NCI-H1436 treated with DMSO at 0.1 percent for 48 hours (cell line): ENCODE measurements at regions not wholly inside any gene's neighbourhood (a gene's known extent, or its start where the extent isn't known, plus 50 kb on each side); places are given as distances from the start of the nearest gene placed in this dataset.
"Not testable (repeated sequence)": the region's sequence is repeated elsewhere in the genome, so short reads cannot be mapped to it uniquely, and the experiment has no call there.

Experiments
- DNase-seq: peaks from one replicate; lab custom pipeline; 2025; lab: John Stamatoyannopoulos, UW

DNA sequence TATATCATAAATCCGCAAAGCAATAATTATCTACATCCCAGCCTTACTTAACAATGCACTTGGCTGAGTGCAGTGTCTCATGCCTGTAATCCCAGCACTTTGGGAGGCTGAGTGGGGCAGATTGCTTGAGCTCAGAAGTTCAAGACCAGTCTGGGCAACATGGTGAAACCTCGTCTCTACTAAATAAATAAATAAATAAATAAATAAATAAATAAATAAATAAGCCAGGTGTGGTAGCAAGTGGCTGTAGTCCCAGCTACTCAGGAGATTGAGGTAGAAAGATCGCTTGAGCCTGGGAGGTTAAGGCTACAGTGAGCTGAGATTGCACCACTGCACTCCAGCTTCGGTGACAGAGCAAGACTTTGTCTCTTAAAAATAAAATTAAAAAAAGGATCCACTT, 898.1 kb downstream of the DNAJB9 start:
- not testable (repeated sequence) for DNase-seq

DNA sequence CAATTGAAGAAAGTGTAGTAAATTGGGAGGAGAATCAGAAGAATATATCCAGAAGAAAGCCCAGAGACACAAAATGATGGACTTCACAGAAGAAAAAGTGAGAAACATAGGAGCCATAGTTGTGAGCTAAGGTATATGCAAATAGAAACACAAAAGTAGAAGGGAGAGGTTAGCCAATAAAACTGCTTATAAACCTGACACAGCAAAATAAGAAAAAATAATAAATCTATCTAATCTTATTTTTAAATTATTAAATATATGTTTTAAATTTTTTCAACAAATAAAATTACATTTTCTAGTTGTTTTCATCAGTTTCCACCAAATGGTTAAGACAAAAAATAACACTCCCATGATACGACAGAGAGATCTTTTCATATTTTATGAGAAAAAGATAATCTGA, 903.5 kb downstream of the DNAJB9 start:
- DNase-seq, result no peak

DNA sequence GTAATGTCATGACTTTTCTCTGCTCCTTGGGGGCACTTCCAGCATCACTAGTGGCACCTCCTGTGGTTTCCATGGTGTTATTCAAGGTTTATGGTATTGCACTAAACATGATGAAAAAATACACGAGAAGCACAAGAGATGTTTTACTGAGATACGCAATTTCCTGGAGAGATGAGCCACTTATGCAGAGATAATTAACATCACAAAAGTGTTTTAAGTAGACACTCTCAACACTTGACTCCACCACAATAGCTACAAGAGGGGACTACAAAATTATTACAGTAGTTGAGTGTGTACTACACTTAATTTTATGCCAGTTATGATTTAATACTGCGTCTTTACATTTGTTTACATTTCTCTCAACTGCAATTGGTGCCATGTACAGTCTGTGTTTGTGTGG, 906.7 kb downstream of the DNAJB9 start:
- DNase-seq, result peak; percentile 35

DNA sequence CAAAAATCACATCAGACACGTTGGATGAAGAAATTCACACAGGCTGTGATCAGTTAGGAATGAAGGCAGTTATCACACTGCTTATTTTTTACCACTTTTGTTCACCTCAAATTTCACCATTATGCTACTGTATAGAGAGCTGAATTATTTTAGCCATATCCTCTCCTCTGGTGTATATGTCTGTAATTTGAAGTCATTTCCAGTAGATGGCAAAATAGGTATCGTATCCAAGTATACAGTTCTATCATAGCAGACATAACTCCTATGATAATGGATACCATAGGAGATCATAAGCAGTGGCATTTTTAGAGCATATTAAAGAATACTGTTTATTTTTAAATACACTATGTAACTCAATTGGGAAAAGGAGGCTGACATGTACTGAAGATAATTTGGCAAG, 909.7 kb downstream of the DNAJB9 start:
- no peak for DNase-seq

- not testable (repeated sequence) for DNase-seq
These were observed 920.9 kb downstream of the DNAJB9 start for GRCh38 chr7:109490607-109491006.

DNA sequence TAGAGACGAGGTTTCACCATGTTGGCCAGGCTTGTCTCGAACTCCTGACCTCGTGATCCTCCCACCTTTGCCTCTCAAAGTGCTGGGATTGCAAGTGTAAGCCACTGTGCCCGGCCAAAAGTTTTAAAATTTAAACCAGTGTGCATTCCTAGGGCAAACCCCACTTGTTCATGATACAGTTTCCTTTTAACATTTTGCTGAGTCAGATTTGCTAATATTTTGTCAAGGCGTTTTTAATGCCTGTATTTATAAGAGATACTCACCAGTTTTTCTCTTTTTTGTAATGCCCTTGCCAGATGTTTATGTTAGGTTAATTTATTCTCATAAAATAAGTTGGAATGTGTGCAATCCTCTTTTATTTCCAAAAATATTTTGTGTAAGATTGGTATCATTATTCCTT, 927.4 kb downstream of the DNAJB9 start:
- no peak for DNase-seq

DNA sequence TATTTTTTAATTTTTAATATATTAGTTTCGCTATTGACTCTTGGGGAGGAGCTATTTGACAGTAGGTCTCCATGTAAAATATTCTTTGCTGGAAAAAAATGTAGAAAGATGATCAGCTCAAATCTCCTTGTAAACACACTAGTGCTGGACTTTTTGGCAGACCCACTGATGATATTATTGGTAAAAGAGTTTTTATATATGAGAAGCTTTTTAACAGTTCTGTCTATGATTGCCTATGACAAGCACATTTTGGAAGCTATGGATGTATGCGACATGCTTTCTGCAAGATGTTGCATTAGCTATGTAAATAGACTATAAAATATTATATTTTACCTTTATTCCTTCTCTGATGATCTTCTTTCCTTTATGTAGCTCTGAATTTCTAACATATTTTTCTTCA, 928.5 kb downstream of the DNAJB9 start:
- no peak for DNase-seq

DNA sequence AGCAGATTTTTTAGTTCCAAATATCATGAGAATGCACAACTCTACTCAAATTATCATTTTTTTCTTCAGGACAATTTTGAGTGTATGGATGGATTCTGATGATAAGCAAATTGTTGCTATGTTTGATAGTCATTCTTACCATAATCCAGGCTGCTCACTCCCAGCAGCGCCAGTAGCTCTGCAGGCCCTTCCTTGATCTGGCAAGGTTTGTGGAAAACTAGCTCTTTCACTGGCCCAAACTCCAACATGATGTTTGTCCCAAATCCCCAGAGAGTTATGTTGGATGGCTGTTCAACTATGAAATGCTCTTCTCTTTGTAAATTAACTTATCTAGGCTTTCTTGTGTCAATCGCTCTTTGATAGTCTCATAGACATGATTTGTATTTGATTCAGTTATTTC, 933.7 kb downstream of the DNAJB9 start:
- no peak for DNase-seq

- no peak for DNase-seq
These were observed 952.9 kb downstream of the DNAJB9 start for GRCh38 chr7:109522585-109522984.

GRCh38 chr7:109527833-109528232, 958.2 kb downstream of the DNAJB9 start:
- DNase-seq, result no peak

DNA sequence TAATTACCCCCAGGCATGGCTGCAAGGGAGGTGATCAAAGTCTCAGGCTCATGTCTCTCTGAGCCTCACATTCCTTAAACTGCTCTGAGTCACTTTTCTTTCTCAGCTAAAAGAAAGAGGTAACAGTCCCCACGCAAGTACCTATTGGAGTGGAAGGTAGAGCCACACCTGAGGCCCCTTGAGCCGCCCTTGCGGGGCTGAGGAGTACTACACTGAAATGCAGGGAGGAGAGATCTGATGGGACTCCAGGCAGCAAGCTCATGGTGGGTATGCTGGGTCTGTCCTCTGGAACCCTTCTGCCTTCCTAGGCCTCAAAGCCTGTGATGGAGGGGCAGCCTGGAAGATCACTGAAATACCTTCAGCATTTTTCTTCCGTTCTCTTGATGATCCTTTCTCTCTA, 960.0 kb downstream of the DNAJB9 start:
- no peak for DNase-seq

- no peak for DNase-seq
These were observed 962.8 kb downstream of the DNAJB9 start for GRCh38 chr7:109532262-109532992.

- DNase-seq, result no peak
These were observed 976.0 kb downstream of the DNAJB9 start for GRCh38 chr7:109545686-109546085.

- no peak for DNase-seq
These were observed 980.0 kb downstream of the DNAJB9 start for GRCh38 chr7:109549471-109550193.

- DNase-seq, result no peak
These were observed 982.3 kb downstream of the DNAJB9 start for GRCh38 chr7:109552017-109552416.

GRCh38 chr7:109577265-109577664, 1007.6 kb downstream of the DNAJB9 start:
- no peak for DNase-seq

GRCh38 chr7:109579901-109580300, 1010.2 kb downstream of the DNAJB9 start:
- no peak for DNase-seq

GRCh38 chr7:109582211-109582610, 1012.5 kb downstream of the DNAJB9 start:
- DNase-seq, result no peak

DNA sequence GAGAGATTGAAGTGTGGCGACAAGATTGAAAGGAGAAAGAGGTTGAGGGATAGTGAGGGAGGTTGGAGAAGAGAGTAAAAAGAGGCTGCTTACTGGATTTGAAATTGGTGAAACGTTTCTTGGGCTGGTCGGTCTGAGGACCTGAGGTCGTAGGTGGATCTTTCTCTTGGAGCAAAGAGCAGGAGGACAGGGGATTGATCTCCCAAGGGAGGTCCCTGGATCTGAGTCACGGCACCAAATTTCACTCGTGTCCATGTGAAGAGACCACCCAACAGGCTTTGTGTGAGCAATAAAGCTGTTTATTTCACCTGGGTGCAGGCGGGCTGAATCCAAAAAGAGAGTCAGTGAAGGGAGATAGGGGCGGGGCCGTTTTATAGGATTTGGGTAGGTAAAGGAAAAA, 1027.3 kb downstream of the DNAJB9 start:
- DNase-seq, result not testable (repeated sequence)

GRCh38 chr7:109611656-109612055, 1042.0 kb downstream of the DNAJB9 start:
- no peak for DNase-seq

- DNase-seq, result no peak
These were observed 1046.9 kb downstream of the DNAJB9 start for GRCh38 chr7:109616551-109617069.

- no peak for DNase-seq
These were observed 1052.6 kb downstream of the DNAJB9 start for GRCh38 chr7:109622320-109622719.

DNA sequence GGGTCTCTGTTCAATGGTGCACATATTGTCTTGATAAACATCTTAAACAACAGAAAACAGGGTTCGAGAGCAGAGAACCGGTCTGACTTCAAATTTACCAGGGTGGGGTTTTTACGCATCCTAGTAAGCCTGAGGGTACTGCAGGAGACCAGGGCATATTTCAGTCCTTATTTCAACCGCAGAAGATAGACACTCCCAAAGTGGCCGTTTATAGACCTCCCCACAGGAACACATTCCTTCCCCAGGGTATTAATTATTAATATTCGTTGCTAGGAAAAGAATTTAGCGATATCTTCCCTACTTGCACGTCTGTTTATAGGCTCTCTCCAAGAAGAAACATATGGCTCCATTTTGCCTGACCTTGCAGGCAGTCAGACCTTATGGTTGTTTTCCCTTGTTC, 1063.2 kb downstream of the DNAJB9 start:
- not testable (repeated sequence) for DNase-seq
